Upper lobe of left lung (tissue), 6 donors: ENCODE measurements at regions not wholly inside any gene's neighbourhood (a gene's known extent, or its start where the extent isn't known, plus 50 kb on each side); places are given as distances from the start of the nearest gene placed in this dataset.

Experiments
- ATAC-seq, 2 donors: fragments of 200-7000 bp; cut with Tn5 transposase; one replicate each; pipeline ENCODE4 v1.9.1; 2022; ENCODE audit warnings: mild to moderate bottlenecking in 2 of 2, moderate library complexity in 2 of 2; ENCODE audit not compliant: low FRiP score in 2 of 2
- DNase-seq, 2 donors: peaks; one replicate each; pipeline ENCODE4 v3.0.0-alpha.2; 2019 to 2020
- H3K27ac ChIP-seq, 4 donors: fragments of 200-600 bp; sonication (generic); one replicate each; pipeline ENCODE4 v1.5.1; 2016 to 2019
- H3K27me3 ChIP-seq, 4 donors: fragments of 200-600 bp; sonication (generic); one replicate each; pipeline ENCODE4 v1.5.1; 2017 to 2019
- H3K36me3 ChIP-seq, 4 donors: fragments of 200-600 bp; sonication (generic); one replicate each; pipeline ENCODE4 v1.5.1; 2016 to 2019
- H3K4me1 ChIP-seq, 4 donors: fragments of 200-600 bp; sonication (generic); one replicate each; pipeline ENCODE4 v1.5.1; 2018 to 2019
- H3K4me3 ChIP-seq, 4 donors: fragments of 200-600 bp; sonication (generic); one replicate each; pipeline ENCODE4 v1.5.1; 2017 to 2019; ENCODE audit warnings: mild to moderate bottlenecking in 2 of 4, moderate library complexity in 1 of 4
- H3K9me3 ChIP-seq, 4 donors: fragments of 200-600 bp; sonication (generic); one replicate each; pipeline ENCODE4 v1.5.1; 2018 to 2019
- CTCF ChIP-seq, 6 experiments: fragments of 450-650 bp in 4 of 6; fragments of 200-600 bp in 2 of 6; sonication (generic) in 2 of 6; IDR thresholded peaks; one replicate each; pipeline ENCODE4 v1.5.1; 2016 to 2019; ENCODE audit warnings: antibody characterized with exemption in 6 of 6
- EP300 ChIP-seq, 4 donors: sonication (generic); formaldehyde crosslinking; IDR thresholded peaks; one replicate each; pipeline ENCODE4 v1.5.1; 2017; ENCODE audit warnings: antibody characterized with exemption in 4 of 4, control low read depth in 2 of 4
- POLR2A ChIP-seq, 4 donors: fragments of 450-650 bp; IDR thresholded peaks; one replicate each; pipeline ENCODE4 v1.5.1; 2016 to 2017; ENCODE audit warnings: antibody characterized with exemption in 4 of 4, mild to moderate bottlenecking in 2 of 4
- POLR2AphosphoS5 ChIP-seq, 2 donors: sonication (generic); formaldehyde crosslinking; IDR thresholded peaks; one replicate each; pipeline ENCODE4 v1.5.1; 2017; ENCODE audit warnings: antibody characterized with exemption in 2 of 2
- WGBS, 2 donors: methylation state at CpG; one replicate each; pipeline ENCODE4 v1.1.5; 2017 to 2018; 5-methylcytosine and 5-hydroxymethylcytosine counted together
- donor health status: DM: no; HTN: no; CAD: no; lungs with moderate emphysema.
- donor health status: DM: no; HTN: yes; CAD: no; lungs with severe emphysema.

- DNase-seq: no peak
- no peaks in the 10 kb centered on the region for H3K9me3 ChIP-seq
- H3K27ac ChIP-seq: no peak overlapping the region
- peaks cover 0 to 18% (median 11%) of the 10 kb centered on the region in 4 donors for H3K4me1 ChIP-seq
- TF ChIP-seq EP300 (IDR thresholded peaks at IDR 0.05): no peak
- no peak for TF ChIP-seq POLR2AphosphoS5 (IDR thresholded peaks at IDR 0.05)
- no peak for TF ChIP-seq POLR2A (IDR thresholded peaks at IDR 0.05)
- no peak for TF ChIP-seq CTCF (IDR thresholded peaks at IDR 0.05)
- ATAC-seq: no peak
- no peak overlapping the region for H3K4me3 ChIP-seq
- no peaks in the 10 kb centered on the region for H3K27me3 ChIP-seq
- H3K36me3 ChIP-seq: no peaks in the 10 kb centered on the region
Measured at GRCh38 chr1:117270679-117271078, 60.0 kb upstream of the VTCN1 start.

GRCh38 chr1:117268535-117269455, 58.1 kb upstream of the VTCN1 start:
- ATAC-seq (peak in 1 of 2 donors; percentile 49), DNase-seq (peak in 1 of 2 donors; percentile 24)
- H3K27me3 ChIP-seq: no peaks in the 10 kb centered on the region
- H3K36me3 ChIP-seq: no peaks in the 10 kb centered on the region
- H3K27ac ChIP-seq: no peak overlapping the region
- 48 to 56% methylated on average over 11 of the region's 11 CpGs for WGBS, 2 donors
- H3K4me3 ChIP-seq: no peak overlapping the region
- TF ChIP-seq POLR2A (IDR thresholded peaks at IDR 0.05): no peak
- no peak for TF ChIP-seq POLR2AphosphoS5 (IDR thresholded peaks at IDR 0.05)
- no peak for TF ChIP-seq EP300 (IDR thresholded peaks at IDR 0.05)
- TF ChIP-seq CTCF (IDR thresholded peaks at IDR 0.05): no peak
- H3K9me3 ChIP-seq: no peaks in the 10 kb centered on the region
- H3K4me1 ChIP-seq: peaks cover 0 to 18% (median 11%) of the 10 kb centered on the region in 4 donors

GRCh38 chr1:117267232-117267774, 56.6 kb upstream of the VTCN1 start:
- TF ChIP-seq CTCF (IDR thresholded peaks at IDR 0.05): no peak
- TF ChIP-seq POLR2AphosphoS5 (IDR thresholded peaks at IDR 0.05): no peak
- TF ChIP-seq POLR2A (IDR thresholded peaks at IDR 0.05): no peak
- no peak for TF ChIP-seq EP300 (IDR thresholded peaks at IDR 0.05)
- Histone ChIP-seq H3K36me3 (no peaks in the 10 kb centered on the region), H3K4me1 (peaks cover 0 to 18% (median 11%) of the 10 kb centered on the region in 4 donors), H3K27ac (no peak overlapping the region), H3K9me3 (no peaks in the 10 kb centered on the region), H3K27me3 (no peaks in the 10 kb centered on the region), H3K4me3 (no peak overlapping the region)
- 59 to 75% methylated on average over 2 to 3 of the region's 3 CpGs for WGBS, 2 donors
- ATAC-seq: no peak
- DNase-seq: no peak

GRCh38 chr1:117262976-117263375, 52.2 kb upstream of the VTCN1 start:
- TF ChIP-seq CTCF (IDR thresholded peaks at IDR 0.05) (no peak), POLR2AphosphoS5 (IDR thresholded peaks at IDR 0.05) (no peak), POLR2A (IDR thresholded peaks at IDR 0.05) (no peak)
- H3K4me1 ChIP-seq: peaks cover 0 to 9% (median 1%) of the 10 kb centered on the region in 4 donors
- no peak overlapping the region for H3K27ac ChIP-seq
- H3K36me3 ChIP-seq: no peaks in the 10 kb centered on the region
- no peaks in the 10 kb centered on the region for H3K27me3 ChIP-seq
- no peak overlapping the region for H3K4me3 ChIP-seq
- DNase-seq (no peak), ATAC-seq (no peak)
- 90 to 95% methylated on average over 5 of the region's 5 CpGs for WGBS, 2 donors
- H3K9me3 ChIP-seq: no peaks in the 10 kb centered on the region
